ENCODE measurements at regions not wholly inside any gene's neighbourhood (a gene's known extent, or its start where the extent isn't known, plus 50 kb on each side); places are given as distances from the start of the nearest gene placed in this dataset.
"Not testable (repeated sequence)": the region's sequence is repeated elsewhere in the genome, so short reads cannot be mapped to it uniquely, and the experiment has no call there.

DNA sequence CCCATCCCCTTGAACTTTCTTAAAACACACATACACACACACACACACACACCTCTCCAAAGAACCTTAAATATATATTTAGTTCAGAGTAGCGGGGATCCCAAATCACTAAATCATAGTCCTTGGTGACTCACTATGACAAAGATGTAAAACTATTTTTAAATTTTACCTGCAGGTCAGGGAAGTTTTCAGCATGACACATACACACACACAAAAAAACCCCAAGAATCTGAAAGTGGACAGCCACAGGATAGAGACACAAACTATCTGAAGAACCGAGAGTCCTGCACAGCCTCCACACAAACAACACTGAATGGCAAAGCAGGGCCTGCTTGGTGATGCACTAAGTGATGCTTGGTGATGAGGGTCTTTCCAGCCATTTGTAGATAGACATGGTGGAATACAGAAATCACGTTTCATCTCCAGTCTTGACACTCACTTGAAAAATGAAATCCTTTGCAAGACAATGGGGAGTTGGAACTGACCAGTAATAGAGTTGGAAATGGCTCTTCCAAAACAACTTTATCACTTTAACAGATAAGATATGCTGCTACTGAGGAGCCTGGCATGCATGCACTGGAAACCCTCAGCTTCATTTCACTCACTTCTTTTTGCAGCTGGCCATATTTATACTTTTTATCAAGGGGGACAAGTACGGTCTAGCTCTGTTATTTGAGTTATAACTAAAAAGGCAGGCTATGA, 307.3 kb downstream of the RAPGEF2 start:
- DNase-seq: peak; percentile 19

DNA sequence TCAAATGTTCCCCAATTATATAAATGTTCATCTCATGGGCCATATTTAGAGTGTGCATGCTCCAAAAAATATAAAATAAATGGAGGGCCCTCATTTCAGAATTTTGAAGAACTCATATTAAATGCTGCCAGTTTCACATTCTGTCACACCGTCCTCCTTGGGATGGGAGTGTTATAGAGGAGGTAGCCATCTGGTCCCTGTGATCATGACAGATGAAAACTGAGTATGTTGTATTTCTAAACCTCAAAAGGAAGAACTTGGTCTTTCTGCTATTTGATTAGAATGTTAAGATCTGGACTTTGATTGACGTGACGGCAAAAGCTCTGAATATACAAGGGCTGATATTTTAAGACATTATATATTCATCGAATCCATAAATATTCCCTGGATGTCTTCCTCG, 308.0 kb downstream of the RAPGEF2 start:
- no peak for DNase-seq

DNA sequence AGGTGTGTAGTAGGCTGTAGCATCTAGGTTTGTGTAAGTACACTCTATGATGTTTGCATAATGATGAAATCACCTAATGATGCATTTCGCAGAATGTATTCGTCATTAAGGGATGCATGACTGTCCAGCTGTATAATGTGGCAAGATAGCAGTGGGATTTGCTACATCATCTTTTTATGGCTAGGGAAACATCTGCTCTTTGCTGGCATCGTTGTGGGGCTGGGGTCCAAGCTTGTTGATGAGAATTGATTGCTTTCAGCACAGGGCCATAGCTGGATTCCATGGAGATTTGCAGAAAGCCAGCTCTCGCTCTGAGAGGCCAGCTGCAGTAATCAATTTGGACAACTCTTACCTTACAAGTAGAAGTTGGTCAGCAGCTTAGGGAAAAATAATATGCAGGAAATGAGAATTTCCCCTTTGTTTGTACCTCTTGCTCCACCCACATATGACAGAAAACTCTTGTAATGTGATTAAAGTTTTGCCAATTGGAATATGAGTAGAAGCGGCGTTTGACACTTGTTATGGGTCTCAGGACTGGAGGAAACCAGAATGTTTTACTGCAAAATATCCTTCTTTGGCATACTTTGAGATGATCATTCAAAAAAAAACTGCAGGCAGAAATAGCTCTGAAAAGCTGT, 310.5 kb downstream of the RAPGEF2 start:
- no peak for DNase-seq

DNA sequence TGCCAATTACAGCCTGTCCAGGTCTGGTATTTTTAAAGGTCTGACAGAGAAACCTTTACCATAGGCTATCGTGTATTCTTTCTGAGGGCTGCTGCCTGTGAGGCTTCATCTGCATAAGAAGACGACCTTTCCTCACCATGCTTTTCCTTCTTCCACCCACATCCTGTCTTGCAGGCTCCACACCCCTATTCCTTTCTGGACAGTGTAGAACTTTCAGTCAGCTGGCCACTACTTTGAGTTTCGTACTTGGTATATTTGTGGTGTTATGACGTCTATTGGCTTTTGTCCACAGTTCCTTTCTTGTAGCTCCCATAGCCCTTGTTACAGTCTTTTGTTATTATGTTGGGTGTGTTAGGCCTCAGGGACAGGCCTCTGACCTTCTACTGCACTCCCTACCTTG, 311.4 kb downstream of the RAPGEF2 start:
- no peak for DNase-seq

DNA sequence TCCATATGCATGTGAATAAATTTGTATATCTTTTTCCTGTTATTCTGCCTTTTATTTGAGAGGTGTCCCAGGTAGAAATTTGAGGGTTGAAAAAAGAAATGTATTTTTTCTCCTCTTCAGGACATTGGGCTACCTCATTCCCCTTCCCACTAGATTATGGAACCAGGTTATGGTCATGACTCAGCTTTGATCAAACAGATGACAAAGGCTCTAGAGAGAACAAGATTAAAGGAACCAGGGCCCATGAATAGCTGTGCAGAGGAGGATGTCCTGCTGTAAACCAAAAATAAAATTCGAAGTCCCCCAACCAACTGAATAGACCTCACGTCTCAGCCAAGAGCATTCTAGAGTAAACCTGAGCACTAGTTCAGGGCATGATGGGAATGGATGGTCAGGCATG, 313.2 kb downstream of the RAPGEF2 start:
- no peak for DNase-seq

DNA sequence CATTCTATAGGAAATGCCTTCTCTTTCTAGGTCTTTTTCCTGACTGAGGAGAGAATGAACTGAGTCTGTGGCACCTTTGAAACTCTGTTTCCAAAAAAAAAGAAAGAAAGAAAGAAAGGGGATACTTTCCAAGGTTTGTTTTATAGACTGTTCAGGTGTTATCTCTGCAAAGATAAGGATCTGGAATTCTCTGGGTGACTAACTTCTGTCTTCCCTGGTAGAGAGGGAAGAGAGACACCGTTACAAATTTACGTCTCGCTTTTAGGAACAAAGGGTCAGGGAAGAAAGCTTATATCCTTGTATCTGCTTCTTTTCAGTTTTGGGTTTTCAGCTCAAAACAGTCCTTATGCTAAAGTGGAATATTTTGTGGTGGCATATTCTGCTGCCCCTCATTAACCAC, 314.1 kb downstream of the RAPGEF2 start:
- DNase-seq: no peak

DNA sequence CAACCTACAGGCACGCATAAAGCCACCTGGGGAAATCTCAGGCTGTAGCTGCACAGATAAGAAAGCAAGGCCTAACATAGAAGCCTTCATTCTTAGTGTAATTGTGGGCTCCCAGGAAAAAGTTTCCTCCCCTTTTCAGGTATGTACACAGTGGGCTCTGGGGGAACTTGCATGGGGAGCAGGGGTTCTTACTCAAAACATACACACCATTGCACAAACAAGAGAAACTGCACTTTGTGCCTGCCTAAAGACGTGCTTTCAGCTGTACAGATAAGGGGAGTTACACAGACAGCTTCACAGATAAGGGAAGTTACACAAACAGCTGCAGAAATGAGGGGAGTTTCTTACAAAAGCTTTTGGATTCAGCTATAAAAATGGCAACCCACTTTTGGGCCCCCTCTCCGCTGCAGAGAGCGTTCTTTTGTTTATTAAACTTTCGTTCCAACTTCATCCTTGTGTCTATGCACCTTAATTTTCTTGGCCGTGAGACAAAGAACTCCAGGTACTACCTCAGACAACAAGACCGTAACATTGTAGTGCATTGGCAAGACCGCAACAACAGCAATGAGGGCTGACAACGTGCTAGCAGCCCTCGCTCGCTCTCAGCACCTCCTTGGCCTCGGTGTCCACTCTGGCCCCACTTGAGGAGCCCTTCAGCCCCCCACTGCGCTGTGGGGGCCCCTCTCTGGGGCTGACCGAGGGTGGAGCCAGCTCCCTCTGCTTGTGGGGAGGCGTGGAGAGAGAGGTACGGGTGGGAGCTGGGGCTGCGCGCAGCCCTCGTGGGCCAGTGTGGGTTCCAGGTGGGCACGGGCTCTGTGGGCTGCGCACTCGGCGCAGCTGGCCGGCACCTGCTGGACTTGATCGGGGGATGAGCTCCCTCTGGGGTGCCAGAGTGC, 317.5 kb downstream of the RAPGEF2 start:
- DNase-seq: no peak

DNA sequence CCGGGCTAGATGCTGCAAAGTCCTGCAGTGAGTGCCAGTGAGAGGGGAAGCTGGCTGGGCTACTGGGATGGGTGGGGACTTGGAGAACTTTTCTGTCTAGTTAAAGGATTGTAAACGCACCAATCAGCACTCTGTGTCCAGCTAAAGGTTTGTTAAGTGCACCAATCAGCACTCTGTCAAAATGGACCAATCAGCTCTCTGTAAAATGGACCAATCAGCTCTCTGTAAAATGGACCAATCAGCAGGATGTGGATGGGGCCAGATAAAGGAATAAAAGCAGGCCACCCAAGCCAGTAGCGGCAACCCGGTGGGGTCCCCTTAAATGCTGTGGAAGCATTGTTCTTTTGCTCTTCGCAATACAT, 318.2 kb downstream of the RAPGEF2 start:
- not testable (repeated sequence) for DNase-seq

DNA sequence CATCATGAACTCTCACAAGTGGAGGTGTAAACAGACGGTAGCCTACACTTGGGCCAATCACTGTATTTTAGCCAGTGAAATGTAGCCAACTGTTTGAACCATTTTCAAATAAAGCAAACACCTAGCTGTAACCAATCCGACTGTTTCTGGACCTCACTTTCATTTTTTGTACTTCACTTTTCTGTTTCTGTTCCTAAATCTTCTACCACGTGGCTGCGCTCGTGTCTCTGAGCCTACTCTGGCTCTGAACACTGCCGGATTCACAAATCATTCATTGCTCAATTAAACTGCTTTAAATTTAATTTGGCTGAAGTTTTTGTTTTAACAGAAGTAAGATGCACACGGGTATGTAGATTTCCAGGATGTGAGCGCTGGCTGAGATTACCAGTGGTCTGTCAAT, 319.1 kb downstream of the RAPGEF2 start:
- no peak for DNase-seq

DNA sequence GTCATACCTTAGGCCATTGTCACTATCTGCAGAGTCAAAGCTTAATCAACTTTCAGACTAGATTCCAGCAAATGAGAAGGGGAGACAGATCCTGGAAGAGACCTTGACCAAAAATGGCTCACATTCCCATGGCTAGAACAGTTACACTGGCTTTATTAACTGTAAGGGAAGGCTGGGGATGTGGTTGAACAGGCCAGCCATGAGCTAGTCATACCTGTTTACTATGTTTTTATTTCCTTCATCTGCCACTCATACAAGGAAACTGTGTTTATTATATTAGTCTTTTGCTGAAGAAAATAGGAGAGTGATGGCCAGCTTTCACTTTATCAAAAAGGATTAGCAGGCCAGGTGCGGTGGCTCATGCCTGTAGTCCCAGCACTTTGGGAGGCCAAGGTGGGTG, 319.7 kb downstream of the RAPGEF2 start:
- no peak for DNase-seq

DNA sequence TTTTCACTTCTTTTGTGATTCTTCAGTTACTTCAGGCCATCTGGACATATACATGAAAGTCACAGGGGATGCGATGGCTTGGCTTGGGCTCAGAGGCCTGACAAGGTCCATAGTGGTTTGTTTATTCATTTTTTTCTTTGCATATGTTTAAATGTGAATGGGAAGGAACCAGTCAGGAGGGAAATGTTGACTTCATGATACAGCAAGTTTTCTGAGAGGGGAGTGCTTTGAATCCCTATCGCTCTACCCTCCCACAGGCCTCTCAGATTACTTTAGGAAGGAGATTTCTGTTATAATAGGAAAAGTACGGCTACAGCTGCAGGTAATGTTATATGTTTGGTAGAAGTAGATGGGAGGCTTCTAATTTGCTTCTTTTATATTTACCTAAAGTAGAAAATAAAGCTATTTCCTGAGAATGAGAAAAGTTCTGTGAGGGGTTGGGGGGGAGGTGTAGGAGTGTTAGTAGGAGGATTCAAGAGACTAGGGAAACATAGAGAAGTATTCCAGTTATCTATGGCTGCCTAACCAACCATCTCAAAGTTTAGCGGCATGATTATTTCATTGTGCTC, 322.9 kb downstream of the RAPGEF2 start:
- no peak for DNase-seq

DNA sequence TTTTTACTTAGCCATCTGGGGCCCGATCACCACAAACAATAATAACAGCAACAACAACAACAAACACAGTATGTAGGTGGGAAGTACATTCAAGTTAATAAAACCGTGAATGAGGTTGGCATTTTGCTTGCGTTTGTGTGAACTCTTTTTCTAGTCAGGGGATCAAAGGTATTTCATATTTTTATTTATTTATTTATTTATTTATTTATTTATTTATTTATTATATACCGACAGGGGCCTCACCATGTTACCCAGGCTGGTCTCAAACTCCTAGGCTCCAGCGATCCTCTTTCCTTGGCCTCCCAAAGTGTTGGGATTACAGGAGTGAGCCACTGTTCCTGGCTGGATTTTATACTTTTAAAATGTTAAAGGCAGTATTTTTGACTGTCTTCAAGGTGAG, 325.4 kb downstream of the RAPGEF2 start:
- no peak for DNase-seq

DNA sequence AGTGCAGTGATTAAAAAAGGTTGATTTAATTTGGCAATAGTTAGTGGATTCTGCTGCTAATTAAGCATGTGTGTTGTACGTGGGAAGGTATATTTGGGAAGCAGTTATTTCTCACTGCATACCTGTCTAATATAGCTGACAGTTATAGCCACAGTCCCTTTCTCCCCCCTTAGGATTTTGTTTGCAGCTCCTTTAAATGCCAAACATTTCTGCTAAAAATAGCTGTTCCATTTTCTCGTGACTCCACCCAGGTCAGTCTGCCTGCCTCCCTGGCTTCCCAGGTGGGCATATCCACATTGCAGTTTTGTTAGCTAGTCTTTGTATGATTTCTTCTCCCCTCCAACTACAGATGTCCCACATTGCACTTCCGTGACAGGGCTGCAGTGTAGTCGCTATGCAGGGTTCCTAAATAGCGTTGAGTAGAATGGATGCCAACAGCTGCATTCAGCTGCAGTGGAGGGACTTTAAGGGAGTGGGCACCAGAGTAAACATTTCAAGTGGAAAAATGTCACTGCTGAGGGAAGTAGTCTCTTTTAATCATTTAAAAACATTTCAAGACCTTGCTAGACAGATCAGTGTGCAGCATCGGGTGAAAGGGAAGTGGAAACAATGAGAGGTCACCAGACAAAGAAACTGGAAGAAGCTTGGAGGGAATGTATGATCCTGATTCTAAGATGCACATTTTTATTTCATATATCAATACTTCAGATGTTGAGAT, 326.3 kb downstream of the RAPGEF2 start:
- DNase-seq: no peak

DNA sequence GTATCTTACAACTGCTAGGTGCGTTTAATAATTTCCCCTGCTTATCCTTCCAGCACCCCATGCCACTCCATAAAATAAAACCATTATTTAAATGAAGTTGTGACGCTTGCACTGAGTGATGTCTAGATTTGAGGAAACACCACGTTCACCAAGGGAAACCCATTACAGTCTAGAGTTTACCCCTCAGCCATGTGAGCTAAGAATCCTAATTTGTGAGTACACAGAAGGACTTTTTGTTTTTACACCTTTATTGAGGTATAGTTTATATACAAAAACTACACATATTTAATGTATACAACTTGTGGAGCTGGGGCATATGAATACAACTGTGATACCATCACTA, 326.8 kb downstream of the RAPGEF2 start:
- no peak for DNase-seq

DNA sequence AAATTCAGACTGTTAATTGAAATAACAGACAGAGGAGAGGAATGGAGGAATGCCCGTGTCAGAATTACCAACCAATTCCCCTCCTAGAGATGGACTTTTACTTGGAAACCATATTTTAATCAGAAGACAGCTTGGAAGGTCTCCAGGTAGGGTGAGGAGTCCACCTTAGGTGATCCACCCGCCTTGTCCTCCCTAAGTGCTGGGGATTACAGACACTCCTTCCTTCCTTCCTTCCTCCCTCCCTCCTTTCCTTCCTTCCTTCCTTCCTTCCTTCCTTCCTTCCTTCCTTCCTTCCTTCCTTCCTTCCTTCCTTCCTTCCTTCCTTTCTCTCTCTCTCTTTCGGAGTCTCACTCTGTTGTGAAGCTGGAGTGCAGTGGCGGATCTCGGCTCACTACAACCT, 328.0 kb downstream of the RAPGEF2 start:
- DNase-seq: no peak

DNA sequence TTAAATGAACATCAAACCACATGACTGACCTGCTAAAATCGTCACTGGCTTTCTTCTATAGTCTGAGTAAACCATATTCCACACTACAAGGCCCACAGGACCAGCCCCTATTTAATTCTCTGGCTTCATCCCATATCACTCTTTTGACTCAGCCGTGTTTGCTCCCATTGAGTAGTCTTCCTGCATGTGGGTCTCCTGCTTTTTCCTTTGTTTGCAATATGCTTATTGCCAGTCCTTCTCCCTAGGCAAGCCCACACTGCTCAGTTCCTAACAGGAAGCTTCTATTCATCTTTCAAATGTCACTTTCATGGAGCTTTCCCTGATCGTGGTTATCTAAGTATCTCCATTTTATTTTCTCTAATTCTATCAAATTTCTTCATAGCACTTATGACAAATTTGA, 329.6 kb downstream of the RAPGEF2 start:
- no peak for DNase-seq

DNA sequence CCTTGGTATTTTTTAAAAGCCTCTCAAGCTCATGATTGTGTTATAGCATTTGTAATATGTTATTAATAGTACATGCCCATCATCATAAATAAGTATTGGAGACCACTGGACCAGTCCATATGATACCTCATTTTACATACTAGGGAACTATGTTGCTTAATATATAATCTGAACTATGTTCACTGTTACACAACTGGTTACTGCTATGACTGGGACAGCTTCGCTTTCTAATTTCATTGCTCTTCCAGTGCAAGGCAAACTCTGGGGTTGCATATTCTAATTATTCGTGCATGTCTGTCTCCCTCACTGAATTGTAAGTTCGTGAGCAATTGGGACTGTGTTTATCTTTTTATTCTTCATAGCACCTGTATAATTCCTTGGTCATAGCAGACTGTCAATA, 330.5 kb downstream of the RAPGEF2 start:
- no peak for DNase-seq

DNA sequence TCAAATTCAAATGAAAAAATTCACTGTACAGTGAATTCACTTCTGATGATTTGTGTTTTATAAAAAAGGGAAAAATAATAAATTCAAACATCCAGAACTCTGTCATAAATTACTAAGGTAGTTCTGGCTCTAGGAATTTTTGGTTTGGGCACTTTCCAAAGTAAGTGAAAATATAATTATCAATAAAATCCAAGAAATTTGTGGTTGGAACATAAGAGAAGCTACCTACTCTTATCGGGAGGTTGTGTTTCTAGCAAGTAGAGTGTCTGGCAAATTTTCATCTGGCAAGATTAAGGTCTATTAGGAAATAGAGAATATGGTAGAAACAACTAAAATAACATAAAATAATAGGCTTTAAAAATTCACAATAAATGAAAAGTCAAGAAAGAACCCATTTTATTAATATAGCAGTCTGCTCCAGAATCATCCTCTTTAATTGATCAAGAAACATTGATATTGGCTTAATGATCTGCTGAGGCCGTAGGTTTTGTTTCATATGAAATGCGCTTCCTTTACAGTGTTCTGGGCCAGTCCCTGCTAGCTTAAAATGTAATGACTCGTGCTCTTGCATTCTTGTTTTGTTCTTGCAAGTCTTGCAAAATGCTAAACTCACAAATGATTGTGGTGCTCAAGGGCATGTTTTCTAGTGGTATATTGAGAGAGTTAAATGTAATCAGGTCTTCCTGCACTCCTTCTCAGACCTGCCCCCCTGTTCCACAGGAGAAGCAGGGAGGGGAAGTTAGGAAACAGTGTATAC, 331.4 kb downstream of the RAPGEF2 start:
- peak; percentile 8 for DNase-seq

DNA sequence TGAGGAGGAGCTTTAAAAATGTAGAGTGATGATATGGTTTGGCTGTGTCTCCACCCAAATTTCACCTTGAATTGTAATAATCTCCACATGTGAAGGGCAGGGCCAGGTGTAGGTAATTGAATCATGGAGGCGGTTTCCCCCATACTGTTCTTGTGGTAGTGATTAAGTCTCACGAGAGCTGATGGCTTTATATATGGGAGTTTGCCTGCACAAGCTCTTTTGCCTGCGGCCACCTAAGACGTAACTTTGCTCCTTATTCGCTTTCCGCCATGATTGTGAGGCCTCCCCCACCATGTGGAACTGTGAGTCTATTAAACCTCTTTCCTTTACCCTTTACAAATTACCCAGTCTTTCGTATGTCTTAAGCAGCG, 332.0 kb downstream of the RAPGEF2 start:
- DNase-seq: no peak

DNA sequence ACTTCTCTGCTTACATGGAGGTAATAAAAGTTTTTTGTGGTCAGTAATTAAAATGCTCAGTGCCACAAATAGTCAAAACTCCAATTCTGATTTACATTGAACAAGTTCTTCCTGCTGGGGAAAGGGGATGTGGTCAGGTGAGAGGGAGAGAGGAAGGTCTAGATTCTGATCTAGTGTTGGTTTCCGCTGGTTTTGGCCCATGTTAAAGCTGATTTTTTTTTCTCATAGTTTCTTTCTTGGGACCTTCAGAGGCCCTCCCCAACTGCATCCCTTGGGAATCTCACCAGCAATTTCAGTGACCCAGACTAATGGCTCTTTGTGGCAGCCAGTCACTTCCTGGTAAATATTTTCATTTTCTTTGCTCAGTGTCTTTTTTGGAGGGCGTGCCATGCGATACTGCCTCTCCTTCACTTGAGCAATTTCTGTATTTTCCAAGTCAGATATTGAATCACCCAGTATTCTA, 332.7 kb downstream of the RAPGEF2 start:
- DNase-seq: no peak

DNA sequence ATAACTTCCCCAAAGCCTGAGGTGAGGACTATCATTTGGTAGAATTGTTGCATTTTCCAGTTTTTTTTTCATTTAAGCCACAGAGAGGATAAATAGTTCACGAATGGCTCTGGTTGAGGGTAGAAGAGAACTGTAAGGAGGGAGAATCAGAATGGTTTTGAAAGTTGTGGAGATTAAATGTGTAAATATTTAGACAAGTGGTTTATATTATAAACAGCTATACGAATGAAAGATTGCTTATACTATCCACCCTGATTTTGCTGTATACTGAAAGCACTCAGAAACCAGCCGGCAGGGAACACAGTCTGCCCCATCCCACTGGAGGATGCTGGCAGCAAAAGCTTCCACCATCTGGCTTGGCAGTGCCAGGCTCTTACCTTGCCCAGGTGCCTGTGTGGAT, 341.1 kb downstream of the RAPGEF2 start:
- peak; percentile 12 for DNase-seq

DNA sequence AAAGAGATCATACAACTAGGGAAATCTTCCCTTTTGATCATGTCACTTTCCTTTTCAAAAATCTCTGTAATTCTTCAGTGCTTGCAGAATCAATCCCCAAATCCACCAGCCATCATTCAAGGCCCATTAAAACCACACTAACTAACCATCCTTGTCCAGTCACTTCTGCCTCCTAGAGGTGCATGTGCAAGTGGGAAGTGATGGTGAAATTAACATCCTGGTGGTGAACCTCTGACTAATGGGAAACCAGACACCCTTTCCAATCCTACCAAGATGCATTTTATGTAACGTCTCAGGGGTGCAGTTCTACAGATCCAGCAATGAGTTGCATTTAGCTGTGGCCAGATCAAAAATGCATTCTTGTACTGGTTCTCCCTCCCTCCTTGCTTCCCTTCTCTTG, 341.8 kb downstream of the RAPGEF2 start:
- DNase-seq: peak; percentile 54
